ENCODE measurements at regions not wholly inside any gene's neighbourhood (a gene's known extent, or its start where the extent isn't known, plus 50 kb on each side); places are given as distances from the start of the nearest gene placed in this dataset.

DNA sequence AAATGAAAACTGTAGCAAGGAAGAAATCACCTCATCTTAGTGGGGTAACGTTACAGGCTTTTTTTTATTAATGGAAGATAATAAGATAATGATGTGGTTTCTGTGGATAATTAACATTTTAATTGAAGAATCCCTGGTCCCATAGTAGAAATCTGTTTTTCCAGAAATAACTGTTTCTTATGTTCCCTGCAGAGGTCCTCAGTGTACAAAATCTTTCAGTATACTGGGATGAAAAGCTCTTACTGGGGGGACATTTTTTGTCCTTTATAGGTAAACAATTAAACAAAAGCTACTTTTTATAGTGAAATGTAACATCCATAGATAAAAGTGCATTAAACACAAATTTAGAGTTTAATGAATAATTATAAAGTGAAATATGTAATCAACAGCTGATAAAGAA, 312.2 kb downstream of the ATXN7L3B start:
- Mint-ChIP-seq H3K4me3 (ENCODE audit: unreplicated experiment) (no peak overlapping the region), H3K36me3 (ENCODE audit: low read depth, unreplicated experiment) (no peaks in the 10 kb centered on the region), H3K4me1 (ENCODE audit: unreplicated experiment) (no peaks in the 10 kb centered on the region), H3K27me3 (ENCODE audit: unreplicated experiment) (no peaks in the 10 kb centered on the region), H3K27ac (ENCODE audit: unreplicated experiment) (no peak overlapping the region), H3K9me3 (ENCODE audit: unreplicated experiment) (no peaks in the 10 kb centered on the region)
- TF ChIP-seq, protein P1, sequence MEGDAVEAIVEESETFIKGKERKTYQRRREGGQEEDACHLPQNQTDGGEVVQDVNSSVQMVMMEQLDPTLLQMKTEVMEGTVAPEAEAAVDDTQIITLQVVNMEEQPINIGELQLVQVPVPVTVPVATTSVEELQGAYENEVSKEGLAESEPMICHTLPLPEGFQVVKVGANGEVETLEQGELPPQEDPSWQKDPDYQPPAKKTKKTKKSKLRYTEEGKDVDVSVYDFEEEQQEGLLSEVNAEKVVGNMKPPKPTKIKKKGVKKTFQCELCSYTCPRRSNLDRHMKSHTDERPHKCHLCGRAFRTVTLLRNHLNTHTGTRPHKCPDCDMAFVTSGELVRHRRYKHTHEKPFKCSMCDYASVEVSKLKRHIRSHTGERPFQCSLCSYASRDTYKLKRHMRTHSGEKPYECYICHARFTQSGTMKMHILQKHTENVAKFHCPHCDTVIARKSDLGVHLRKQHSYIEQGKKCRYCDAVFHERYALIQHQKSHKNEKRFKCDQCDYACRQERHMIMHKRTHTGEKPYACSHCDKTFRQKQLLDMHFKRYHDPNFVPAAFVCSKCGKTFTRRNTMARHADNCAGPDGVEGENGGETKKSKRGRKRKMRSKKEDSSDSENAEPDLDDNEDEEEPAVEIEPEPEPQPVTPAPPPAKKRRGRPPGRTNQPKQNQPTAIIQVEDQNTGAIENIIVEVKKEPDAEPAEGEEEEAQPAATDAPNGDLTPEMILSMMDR (IDR thresholded peaks at IDR 0.05; ENCODE audit: unreplicated experiment), result no peak
- DNase-seq (ENCODE audit: low spot score), result no peak

DNA sequence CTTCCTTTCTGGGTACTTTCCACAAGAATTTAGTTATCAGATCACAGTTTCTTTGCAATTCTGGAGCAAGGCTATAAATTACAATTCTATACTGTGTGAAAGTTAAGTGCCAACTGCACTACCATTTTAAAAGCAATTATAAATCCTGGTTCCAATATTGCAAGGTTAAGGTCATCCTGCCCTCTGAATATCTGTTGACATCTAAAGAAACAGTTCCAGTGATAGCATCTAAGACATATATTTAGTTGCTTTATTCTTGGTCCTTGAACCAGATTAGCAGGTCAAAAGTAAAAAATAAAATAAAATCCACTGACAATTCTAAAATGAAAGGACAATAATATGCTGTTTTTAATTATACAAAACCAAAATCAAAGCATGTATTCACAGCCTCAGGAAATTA, 334.2 kb downstream of the ATXN7L3B start:
- no peak for DNase-seq (ENCODE audit: low spot score)
- H3K27ac Mint-ChIP-seq (ENCODE audit: unreplicated experiment), result no peak overlapping the region
- no peaks in the 10 kb centered on the region for H3K9me3 Mint-ChIP-seq (ENCODE audit: unreplicated experiment)
- TF ChIP-seq, protein P1 (IDR thresholded peaks at IDR 0.05; ENCODE audit: unreplicated experiment), result no peak
- no peak overlapping the region for H3K4me3 Mint-ChIP-seq (ENCODE audit: unreplicated experiment)
- no peaks in the 10 kb centered on the region for H3K27me3 Mint-ChIP-seq (ENCODE audit: unreplicated experiment)
- H3K4me1 Mint-ChIP-seq (ENCODE audit: unreplicated experiment), result no peaks in the 10 kb centered on the region
- H3K36me3 Mint-ChIP-seq (ENCODE audit: low read depth, unreplicated experiment), result peaks cover 4% of the 10 kb centered on the region

DNA sequence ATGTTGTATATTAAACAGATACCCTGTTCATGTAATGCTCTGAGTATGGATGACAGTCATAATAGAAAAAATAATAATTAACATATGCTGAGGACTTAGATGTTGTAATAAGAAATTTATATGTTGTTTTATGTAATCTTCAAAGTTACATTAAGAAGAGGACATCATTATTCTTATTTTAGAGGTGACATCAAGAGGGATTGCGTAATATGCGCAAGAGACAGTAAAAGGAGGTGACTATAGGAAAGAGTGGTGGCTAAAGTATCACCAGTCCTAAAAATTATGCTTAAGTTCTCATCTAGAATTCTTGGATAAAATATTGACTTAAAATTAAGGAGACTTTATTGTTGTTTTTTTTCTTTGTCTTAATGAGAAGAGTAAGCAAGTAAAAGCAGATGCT, 323.9 kb downstream of the KCNC2 start:
- TF ChIP-seq, protein P1 (IDR thresholded peaks at IDR 0.05; ENCODE audit: unreplicated experiment), result no peak
- Mint-ChIP-seq H3K4me3 (ENCODE audit: unreplicated experiment) (no peak overlapping the region), H3K27me3 (ENCODE audit: unreplicated experiment) (no peaks in the 10 kb centered on the region), H3K4me1 (ENCODE audit: unreplicated experiment) (no peaks in the 10 kb centered on the region), H3K36me3 (ENCODE audit: low read depth, unreplicated experiment) (no peaks in the 10 kb centered on the region), H3K27ac (ENCODE audit: unreplicated experiment) (no peak overlapping the region), H3K9me3 (ENCODE audit: unreplicated experiment) (no peaks in the 10 kb centered on the region)
- DNase-seq (ENCODE audit: low spot score), result no peak

DNA sequence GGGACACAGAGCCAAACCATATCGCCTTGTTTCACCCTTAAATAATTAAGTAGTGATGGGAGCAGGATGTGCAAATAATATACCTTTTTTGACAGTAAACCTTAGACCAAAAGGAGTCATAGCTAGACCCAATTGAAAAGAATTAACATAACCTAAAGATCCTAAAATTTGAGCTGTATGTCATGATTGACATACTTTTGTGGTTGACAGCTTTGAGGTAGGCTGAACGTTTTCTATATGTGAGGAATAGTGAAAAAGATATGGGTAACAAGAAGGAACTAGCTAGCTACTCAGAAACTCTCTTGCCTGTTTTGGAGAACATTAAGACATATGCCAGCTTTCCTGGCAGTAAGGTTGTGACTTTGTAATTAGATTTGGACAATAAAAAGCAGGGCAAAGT, 320.6 kb downstream of the KCNC2 start:
- H3K4me1 Mint-ChIP-seq (ENCODE audit: unreplicated experiment), result no peaks in the 10 kb centered on the region
- no peaks in the 10 kb centered on the region for H3K27me3 Mint-ChIP-seq (ENCODE audit: unreplicated experiment)
- no peaks in the 10 kb centered on the region for H3K9me3 Mint-ChIP-seq (ENCODE audit: unreplicated experiment)
- TF ChIP-seq, protein P1 (IDR thresholded peaks at IDR 0.05; ENCODE audit: unreplicated experiment), result no peak
- H3K36me3 Mint-ChIP-seq (ENCODE audit: low read depth, unreplicated experiment), result no peaks in the 10 kb centered on the region
- no peak overlapping the region for H3K4me3 Mint-ChIP-seq (ENCODE audit: unreplicated experiment)
- no peak overlapping the region for H3K27ac Mint-ChIP-seq (ENCODE audit: unreplicated experiment)
- no peak for DNase-seq (ENCODE audit: low spot score)

DNA sequence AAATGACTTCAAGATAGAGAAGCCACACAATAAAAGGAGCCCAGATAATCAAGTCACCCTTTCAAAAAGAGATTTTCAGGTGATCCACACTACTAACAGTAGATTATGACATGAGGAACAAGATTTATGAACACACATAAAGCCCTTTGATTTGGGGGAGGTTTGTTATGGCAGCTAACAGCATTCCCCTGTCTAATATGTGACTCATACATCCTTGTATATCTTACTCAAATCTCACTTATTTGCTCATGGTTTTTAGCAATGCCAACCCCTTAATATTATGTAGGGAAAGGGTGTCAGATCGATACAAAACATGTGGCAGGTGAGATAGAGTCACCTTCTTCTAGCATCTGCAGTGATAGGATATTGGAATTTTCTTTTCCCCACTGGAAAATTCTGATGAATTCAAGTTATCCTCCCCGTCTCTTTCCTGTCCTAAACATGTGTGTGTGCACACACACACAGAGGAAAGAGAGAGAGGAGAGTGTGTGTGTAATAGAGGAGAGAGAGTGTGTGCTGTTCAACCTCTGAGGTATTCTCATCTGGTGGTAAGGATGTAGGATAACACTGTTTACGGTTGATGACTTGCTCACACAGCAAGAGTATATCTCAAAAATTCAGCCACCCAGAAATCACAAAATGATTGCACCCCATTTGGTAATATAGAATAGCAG, 319.9 kb downstream of the KCNC2 start:
- Mint-ChIP-seq H3K4me3 (ENCODE audit: unreplicated experiment) (no peak overlapping the region), H3K27ac (ENCODE audit: unreplicated experiment) (no peak overlapping the region), H3K36me3 (ENCODE audit: low read depth, unreplicated experiment) (no peaks in the 10 kb centered on the region), H3K4me1 (ENCODE audit: unreplicated experiment) (no peaks in the 10 kb centered on the region), H3K9me3 (ENCODE audit: unreplicated experiment) (no peaks in the 10 kb centered on the region), H3K27me3 (ENCODE audit: unreplicated experiment) (no peaks in the 10 kb centered on the region)
- no peak for DNase-seq (ENCODE audit: low spot score)
- TF ChIP-seq, protein P1 (IDR thresholded peaks at IDR 0.05; ENCODE audit: unreplicated experiment), result no peak
